ENCODE measurements at regions not wholly inside any gene's neighbourhood (a gene's known extent, or its start where the extent isn't known, plus 50 kb on each side); places are given as distances from the start of the nearest gene placed in this dataset.

- Histone ChIP-seq H3K27me3 (no peaks in the 10 kb centered on the region), H3K9me3 (peaks cover 0 to 7% of the 10 kb centered on the region in 2 donors), H3K27ac (no peak overlapping the region), H3K4me1 (no peaks in the 10 kb centered on the region), H3K4me3 (no peak overlapping the region), H3K36me3 (no peaks in the 10 kb centered on the region)
- DNase-seq (ENCODE audit: low spot score in 2 of 2) = no peak
- intact Hi-C loops (cut with DNase I) = no loop called here
- TF ChIP-seq CTCF (IDR thresholded peaks at IDR 0.05) = no peak
Observed at GRCh38 chr6:167719920-167720319, 106.8 kb upstream of the AFDN start.

GRCh38 chr6:167720456-167721285 lies 106.0 kb upstream of the AFDN start:
- intact Hi-C loops (cut with DNase I) = no loop called here
- DNase-seq (ENCODE audit: low spot score in 2 of 2) = no peak
- H3K4me3 ChIP-seq = no peak overlapping the region

GRCh38 chr6:167721291-167721690 lies 105.4 kb upstream of the AFDN start:
- TF ChIP-seq CTCF (IDR thresholded peaks at IDR 0.05) = no peak
- Histone ChIP-seq H3K27ac (no peak overlapping the region), H3K27me3 (no peaks in the 10 kb centered on the region), H3K9me3 (peaks cover 0 to 7% of the 10 kb centered on the region in 2 donors), H3K4me3 (no peak overlapping the region), H3K4me1 (no peaks in the 10 kb centered on the region), H3K36me3 (no peaks in the 10 kb centered on the region)
- DNase-seq (ENCODE audit: low spot score in 2 of 2) = no peak
- intact Hi-C loops (cut with DNase I) = no loop called here

More at GRCh38 chr6:167720456-167721285, 106.0 kb upstream of the AFDN start:
- no peak overlapping the region for H3K27ac ChIP-seq
- H3K36me3 ChIP-seq = no peaks in the 10 kb centered on the region
- no peaks in the 10 kb centered on the region for H3K4me1 ChIP-seq
- H3K9me3 ChIP-seq = peaks cover 0 to 7% of the 10 kb centered on the region in 2 donors
- TF ChIP-seq CTCF (IDR thresholded peaks at IDR 0.05) = no peak
- H3K27me3 ChIP-seq = no peaks in the 10 kb centered on the region

GRCh38 chr6:167722634-167723309 lies 103.9 kb upstream of the AFDN start:
- TF ChIP-seq CTCF (IDR thresholded peaks at IDR 0.05) = no peak
- intact Hi-C loops (cut with DNase I) = no loop called here
- no peak for DNase-seq (ENCODE audit: low spot score in 2 of 2)

GRCh38 chr6:167726043-167726621 lies 100.6 kb upstream of the AFDN start:
- no peak for DNase-seq (ENCODE audit: low spot score in 2 of 2)
- intact Hi-C loops (cut with DNase I) = no loop called here

More at GRCh38 chr6:167722634-167723309, 103.9 kb upstream of the AFDN start:
- Histone ChIP-seq H3K36me3 (no peaks in the 10 kb centered on the region), H3K4me3 (no peak overlapping the region), H3K4me1 (no peaks in the 10 kb centered on the region), H3K27me3 (no peaks in the 10 kb centered on the region), H3K9me3 (peaks cover 0 to 7% of the 10 kb centered on the region in 2 donors), H3K27ac (no peak overlapping the region)

More at GRCh38 chr6:167726043-167726621, 100.6 kb upstream of the AFDN start:
- Histone ChIP-seq H3K9me3 (peaks cover 0 to 7% of the 10 kb centered on the region in 2 donors), H3K4me1 (no peaks in the 10 kb centered on the region), H3K36me3 (no peaks in the 10 kb centered on the region), H3K4me3 (no peak overlapping the region), H3K27ac (no peak overlapping the region), H3K27me3 (no peaks in the 10 kb centered on the region)
- TF ChIP-seq CTCF (IDR thresholded peaks at IDR 0.05) = no peak

All from ascending aorta (tissue), 2 donors.